Mesendoderm (in vitro differentiated cells): ENCODE measurements at regions not wholly inside any gene's neighbourhood (a gene's known extent, or its start where the extent isn't known, plus 50 kb on each side); places are given as distances from the start of the nearest gene placed in this dataset.

Experiments
- DNase-seq: peaks from one replicate; pipeline ENCODE4 v3.0.0; 2013
- H2AK5ac ChIP-seq: 2 replicates; pipeline ENCODE4 v1.6.1; 2013; ENCODE audit warnings: low read length, inconsistent platforms
- H2BK120ac ChIP-seq: 2 replicates; pipeline ENCODE4 v1.6.1; 2013; ENCODE audit warnings: low read depth, mild to moderate bottlenecking, low read length, moderate library complexity, mixed read lengths
- H2BK15ac ChIP-seq: replicated peaks from 2 replicates; pipeline ENCODE4 v1.6.1; 2013; ENCODE audit warnings: low read depth, mild to moderate bottlenecking, moderate library complexity
- H2BK5ac ChIP-seq: 2 replicates; pipeline ENCODE4 v1.6.1; 2013; ENCODE audit warnings: low read length, inconsistent platforms
- H3K18ac ChIP-seq: 2 replicates; pipeline ENCODE4 v1.6.1; 2013; ENCODE audit warnings: mild to moderate bottlenecking, low read length, mixed read lengths
- H3K23ac ChIP-seq: one replicate; pipeline ENCODE4 v1.6.1; 2013; ENCODE audit warnings: low read length
- H3K27ac ChIP-seq: 2 replicates; pipeline ENCODE4 v1.5.1; 2013; ENCODE audit warnings: low read depth, mild to moderate bottlenecking, inconsistent platforms, low read length, moderate library complexity
- H3K27me3 ChIP-seq: 2 replicates; pipeline ENCODE4 v1.6.1; 2013; ENCODE audit warnings: low read length, control low read depth, mild to moderate bottlenecking, inconsistent platforms; ENCODE audit not compliant: insufficient read depth, poor library complexity
- H3K36me3 ChIP-seq: 2 replicates; pipeline ENCODE4 v1.6.1; 2013; ENCODE audit warnings: low read length, inconsistent platforms; ENCODE audit not compliant: control insufficient read depth, insufficient read depth
- H3K4ac ChIP-seq: one replicate; pipeline ENCODE4 v1.6.1; 2013; ENCODE audit warnings: low read depth, mild to moderate bottlenecking, low read length, moderate library complexity
- H3K4me1 ChIP-seq: 2 replicates; pipeline ENCODE4 v1.6.1; 2013; ENCODE audit warnings: low read depth, low read length, inconsistent platforms; ENCODE audit not compliant: control insufficient read depth
- H3K4me2 ChIP-seq: 2 replicates; pipeline ENCODE4 v1.6.1; 2013; ENCODE audit warnings: low read length
- H3K4me3 ChIP-seq: 2 replicates; pipeline ENCODE4 v1.5.1; 2013; ENCODE audit warnings: mild to moderate bottlenecking, low read length
- H3K56ac ChIP-seq: one replicate; pipeline ENCODE4 v1.6.1; 2013; ENCODE audit warnings: low read length
- H3K79me1 ChIP-seq: 2 replicates; pipeline ENCODE4 v1.6.1; 2013; ENCODE audit warnings: low read length, inconsistent platforms
- H3K79me2 ChIP-seq: 2 replicates; pipeline ENCODE4 v1.6.1; 2013; ENCODE audit warnings: mild to moderate bottlenecking, low read length; ENCODE audit not compliant: control insufficient read depth, insufficient read depth
- H3K9ac ChIP-seq: 2 replicates; pipeline ENCODE4 v1.6.1; 2013; ENCODE audit warnings: low read length, inconsistent platforms
- H4K5ac ChIP-seq: one replicate; pipeline ENCODE4 v1.6.1; 2013; ENCODE audit warnings: low read length
- H4K8ac ChIP-seq: one replicate; pipeline ENCODE4 v1.6.1; 2013; ENCODE audit warnings: low read depth, mild to moderate bottlenecking, control low read depth, low read length, moderate library complexity
- WGBS: extraction: QIAGEN DNeasy Blood & Tissue Kit; methylation state at CpG from one replicate; pipeline ENCODE4 v1.1.7; 2013; ENCODE audit warnings: low lambda C conversion rate, missing lambda C conversion rate; ENCODE audit not compliant: insufficient coverage; ENCODE audit errors: extremely low coverage; 5-methylcytosine and 5-hydroxymethylcytosine counted together

DNA sequence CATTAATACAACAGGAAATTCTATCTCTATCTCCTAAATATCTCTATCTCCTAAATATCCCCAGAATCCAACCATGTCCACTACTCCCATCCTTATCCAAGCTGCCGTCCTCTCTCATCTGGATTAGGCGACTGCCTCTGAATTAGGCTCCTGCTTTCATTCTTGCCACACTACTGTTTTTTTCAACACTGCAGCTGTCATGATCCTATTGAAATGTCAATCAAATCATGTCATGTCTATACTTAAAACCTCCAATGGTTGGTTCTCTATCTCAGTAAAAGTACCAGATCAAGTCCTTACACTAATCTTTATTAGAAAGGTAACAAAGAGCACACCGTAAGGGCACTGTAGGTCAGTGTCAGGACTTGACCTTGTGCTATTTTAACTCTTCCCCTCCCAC is 82.0 kb upstream of the NFIA start:
- no CpG with 5 or more reads among the region's 3 CpGs for WGBS

DNA sequence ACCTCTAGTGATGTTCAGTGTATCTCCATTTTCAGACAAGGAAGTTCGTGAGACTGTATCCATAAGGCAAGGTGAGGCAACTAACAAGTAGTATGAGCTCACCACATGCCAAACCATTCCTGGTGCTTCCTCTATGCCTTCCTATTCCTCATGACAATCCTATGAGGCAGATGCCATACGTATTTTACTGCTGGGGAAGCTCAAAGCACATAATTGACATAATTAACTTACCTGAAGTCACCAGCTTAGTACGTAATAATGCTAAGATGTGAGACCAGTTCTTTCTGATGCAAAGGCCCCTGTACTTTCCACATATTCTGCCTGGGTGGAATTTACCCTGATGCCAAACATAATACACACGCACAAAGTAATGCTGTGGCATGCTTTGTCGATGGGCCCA is 83.6 kb upstream of the NFIA start:
- DNase-seq, result no peak

More for the DNA sequence above, 82.0 kb upstream of the NFIA start:
- Histone ChIP-seq H3K79me1 (no peaks in the 10 kb centered on the region), H3K18ac (no peak overlapping the region), H2BK120ac (no peak overlapping the region), H2AK5ac (no peak overlapping the region), H3K27ac (no peak overlapping the region), H3K4me3 (no peak overlapping the region), H3K56ac (no peak overlapping the region), H3K4ac (no peak overlapping the region), H3K36me3 (no peaks in the 10 kb centered on the region), H3K27me3 (no peaks in the 10 kb centered on the region), H2BK5ac (no peak overlapping the region), H2BK15ac (no peak overlapping the region), H3K4me1 (no peaks in the 10 kb centered on the region), H4K8ac (no peak overlapping the region), H3K9ac (no peak overlapping the region), H3K79me2 (no peaks in the 10 kb centered on the region), H3K4me2 (no peak overlapping the region), H4K5ac (no peak overlapping the region), H3K23ac (no peak overlapping the region)
- DNase-seq, result no peak

DNA sequence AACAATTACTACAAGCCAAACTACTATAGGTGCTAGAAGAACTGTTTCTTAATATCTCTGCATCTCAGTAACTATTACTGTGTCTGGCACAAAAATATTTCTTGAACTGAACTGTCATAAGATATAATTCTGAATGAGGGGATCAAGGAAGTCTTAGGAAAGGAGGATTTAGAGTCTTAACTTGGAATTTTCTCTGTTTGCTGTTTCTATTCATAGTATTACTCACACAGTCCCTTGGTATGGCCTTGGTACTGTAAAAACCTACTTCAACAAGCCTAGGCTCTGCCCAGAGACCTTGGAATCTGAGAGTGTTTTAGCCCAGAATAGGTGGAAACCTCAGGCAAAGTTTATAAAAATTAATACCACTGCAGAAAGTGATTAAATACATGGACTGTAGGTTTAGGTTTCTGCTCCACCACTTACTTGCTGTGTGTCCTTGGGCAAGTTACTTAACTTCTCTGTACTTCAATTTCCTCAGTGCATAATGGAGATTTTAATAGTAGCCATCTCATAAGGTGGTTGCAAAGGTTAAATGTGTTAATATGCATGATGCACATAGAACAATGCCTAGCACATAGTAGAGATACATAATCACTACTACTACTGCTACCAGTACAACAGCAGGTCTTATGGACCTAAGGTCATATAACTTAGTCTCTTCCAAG is 87.4 kb upstream of the NFIA start:
- Histone ChIP-seq H3K9ac (no peak overlapping the region), H3K36me3 (no peaks in the 10 kb centered on the region), H2BK120ac (no peak overlapping the region), H2BK5ac (no peak overlapping the region), H2BK15ac (no peak overlapping the region), H3K23ac (no peak overlapping the region), H3K27ac (no peak overlapping the region), H2AK5ac (no peak overlapping the region), H4K8ac (no peak overlapping the region), H4K5ac (no peak overlapping the region), H3K4ac (no peak overlapping the region), H3K4me3 (no peak overlapping the region), H3K56ac (no peak overlapping the region), H3K79me2 (no peaks in the 10 kb centered on the region), H3K79me1 (no peaks in the 10 kb centered on the region), H3K4me1 (no peaks in the 10 kb centered on the region), H3K27me3 (no peaks in the 10 kb centered on the region), H3K4me2 (no peak overlapping the region), H3K18ac (no peak overlapping the region)
- no peak for DNase-seq

More for the DNA sequence above, 83.6 kb upstream of the NFIA start:
- H2BK120ac ChIP-seq, result no peak overlapping the region
- H2AK5ac ChIP-seq, result no peak overlapping the region
- no peak overlapping the region for H3K4ac ChIP-seq
- WGBS, result no CpG with 5 or more reads among the region's 5 CpGs
- no peak overlapping the region for H3K4me2 ChIP-seq
- H3K79me1 ChIP-seq, result no peaks in the 10 kb centered on the region
- no peak overlapping the region for H3K23ac ChIP-seq
- H3K27ac ChIP-seq, result no peak overlapping the region
- H2BK5ac ChIP-seq, result no peak overlapping the region
- H4K8ac ChIP-seq, result no peak overlapping the region
- H3K36me3 ChIP-seq, result no peaks in the 10 kb centered on the region
- H2BK15ac ChIP-seq, result no peak overlapping the region
- H3K56ac ChIP-seq, result no peak overlapping the region
- H3K27me3 ChIP-seq, result no peaks in the 10 kb centered on the region
- no peaks in the 10 kb centered on the region for H3K79me2 ChIP-seq
- no peak overlapping the region for H3K9ac ChIP-seq
- no peak overlapping the region for H3K4me3 ChIP-seq
- no peaks in the 10 kb centered on the region for H3K4me1 ChIP-seq
- no peak overlapping the region for H4K5ac ChIP-seq
- no peak overlapping the region for H3K18ac ChIP-seq

DNA sequence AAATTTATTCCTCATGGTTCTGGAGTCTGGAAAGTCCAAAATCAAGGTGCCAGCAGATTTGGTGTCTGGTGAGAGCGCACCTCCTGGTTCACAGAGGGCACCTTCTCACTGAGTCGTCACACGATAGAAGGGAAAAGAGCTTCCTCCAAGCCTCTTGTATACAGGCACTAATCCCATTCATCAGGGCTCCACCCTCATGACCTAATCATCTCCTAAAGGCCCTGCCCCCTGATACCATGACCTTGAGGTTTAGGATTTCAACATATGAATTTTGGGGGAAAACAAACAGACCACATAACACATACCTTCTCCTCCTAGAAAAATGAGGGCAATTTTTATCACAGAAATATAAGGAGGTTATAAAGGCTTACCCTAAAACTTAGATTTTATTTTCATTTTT is 88.0 kb upstream of the NFIA start:
- no peaks in the 10 kb centered on the region for H3K79me1 ChIP-seq
- no peak overlapping the region for H2AK5ac ChIP-seq
- H4K8ac ChIP-seq, result no peak overlapping the region
- no peak overlapping the region for H3K27ac ChIP-seq
- no CpG with 5 or more reads among the region's 3 CpGs for WGBS
- H3K4ac ChIP-seq, result no peak overlapping the region
- no peak overlapping the region for H3K56ac ChIP-seq
- H3K4me2 ChIP-seq, result no peak overlapping the region
- no peak overlapping the region for H3K23ac ChIP-seq
- no peak overlapping the region for H4K5ac ChIP-seq
- no peak for DNase-seq
- no peak overlapping the region for H2BK5ac ChIP-seq
- no peak overlapping the region for H3K9ac ChIP-seq
- no peaks in the 10 kb centered on the region for H3K79me2 ChIP-seq
- no peak overlapping the region for H3K18ac ChIP-seq
- no peaks in the 10 kb centered on the region for H3K36me3 ChIP-seq
- H3K4me1 ChIP-seq, result no peaks in the 10 kb centered on the region
- H2BK120ac ChIP-seq, result no peak overlapping the region
- H3K27me3 ChIP-seq, result no peaks in the 10 kb centered on the region
- no peak overlapping the region for H3K4me3 ChIP-seq
- no peak overlapping the region for H2BK15ac ChIP-seq

DNA sequence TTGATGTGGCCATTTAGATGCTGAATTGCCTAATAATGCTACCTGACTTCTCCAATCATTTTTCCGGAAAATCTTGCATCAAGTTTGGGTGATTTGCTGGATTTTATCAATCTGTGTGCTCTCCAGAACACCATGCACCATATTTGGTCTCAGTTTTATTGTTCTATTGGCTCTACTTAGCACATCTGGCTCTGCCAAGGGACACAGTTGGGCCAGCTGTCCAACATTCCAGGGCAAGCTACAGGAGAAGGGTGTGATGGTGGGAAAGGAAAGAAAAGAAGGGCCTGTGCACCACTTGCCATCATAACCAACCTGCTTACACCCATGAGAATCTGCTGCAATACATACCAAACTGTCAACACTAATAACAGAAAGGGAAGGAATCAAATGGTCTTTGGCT is 90.2 kb upstream of the NFIA start:
- no peak overlapping the region for H3K4ac ChIP-seq
- H3K36me3 ChIP-seq, result no peaks in the 10 kb centered on the region
- H3K18ac ChIP-seq, result no peak overlapping the region
- no peak overlapping the region for H3K56ac ChIP-seq
- H2AK5ac ChIP-seq, result no peak overlapping the region
- H4K8ac ChIP-seq, result no peak overlapping the region
- DNase-seq, result no peak
- WGBS, result no CpG with 5 or more reads among the region's 1 CpG
- no peaks in the 10 kb centered on the region for H3K79me1 ChIP-seq
- H3K27ac ChIP-seq, result no peak overlapping the region
- no peak overlapping the region for H2BK15ac ChIP-seq
- no peak overlapping the region for H3K9ac ChIP-seq
- no peaks in the 10 kb centered on the region for H3K79me2 ChIP-seq
- H3K27me3 ChIP-seq, result no peaks in the 10 kb centered on the region
- H3K4me1 ChIP-seq, result no peaks in the 10 kb centered on the region
- no peak overlapping the region for H2BK120ac ChIP-seq
- H3K23ac ChIP-seq, result no peak overlapping the region
- H3K4me2 ChIP-seq, result no peak overlapping the region
- no peak overlapping the region for H2BK5ac ChIP-seq
- H3K4me3 ChIP-seq, result no peak overlapping the region
- no peak overlapping the region for H4K5ac ChIP-seq

DNA sequence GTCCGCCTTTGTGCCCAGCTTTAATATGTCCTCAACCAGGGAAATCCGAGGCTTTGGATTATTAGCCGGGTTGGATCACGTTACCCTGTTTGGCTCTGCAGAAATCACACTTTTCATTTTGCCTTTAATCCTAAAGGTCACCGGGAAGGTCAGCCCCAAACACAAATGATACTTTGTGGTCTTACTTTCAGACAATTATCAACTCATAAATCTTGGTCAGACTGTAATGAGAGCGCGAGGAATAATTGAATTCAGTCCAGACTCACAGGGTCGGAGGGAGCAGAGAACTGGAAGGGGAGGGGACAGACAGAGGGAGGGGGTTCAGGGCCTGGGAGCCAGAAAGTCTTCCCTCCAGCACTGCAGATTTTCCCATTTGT is 91.7 kb upstream of the NFIA start:
- Histone ChIP-seq H2AK5ac (no peak overlapping the region), H3K4me3 (no peak overlapping the region), H3K79me2 (no peaks in the 10 kb centered on the region), H3K9ac (no peak overlapping the region), H3K36me3 (no peaks in the 10 kb centered on the region), H3K4me1 (no peaks in the 10 kb centered on the region), H3K27me3 (no peaks in the 10 kb centered on the region), H3K4me2 (no peak overlapping the region), H3K23ac (no peak overlapping the region), H2BK5ac (no peak overlapping the region), H2BK15ac (no peak overlapping the region), H3K18ac (no peak overlapping the region), H3K27ac (no peak overlapping the region), H3K79me1 (no peaks in the 10 kb centered on the region), H2BK120ac (no peak overlapping the region), H4K8ac (no peak overlapping the region), H3K56ac (no peak overlapping the region), H3K4ac (no peak overlapping the region), H4K5ac (no peak overlapping the region)
- WGBS, result no CpG with 5 or more reads among the region's 8 CpGs
- DNase-seq, result no peak
